ENCODE measurements at regions not wholly inside any gene's neighbourhood (a gene's known extent, or its start where the extent isn't known, plus 50 kb on each side); places are given as distances from the start of the nearest gene placed in this dataset.

DNA sequence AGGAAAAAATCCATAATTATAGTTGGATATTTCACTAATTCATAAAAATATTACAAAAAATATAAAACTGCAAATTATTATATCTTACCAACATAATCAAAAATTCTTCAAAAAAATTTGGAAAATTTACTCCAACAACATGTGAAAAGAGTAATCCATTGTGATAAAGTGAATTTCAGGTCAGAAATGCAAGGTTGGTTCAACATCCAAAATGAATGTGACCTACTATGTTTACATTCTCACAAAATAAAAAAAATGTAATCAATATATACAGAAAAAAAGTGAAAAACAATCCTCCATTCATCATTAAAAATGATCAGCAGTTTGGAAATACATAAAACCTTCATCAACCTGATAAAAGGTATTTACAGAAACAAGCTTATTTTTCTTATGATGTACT is 1252.2 kb downstream of the JRKL start:
- Histone ChIP-seq H4K20me1 (ENCODE audit: insufficient read depth, low read length) (no peaks in the 10 kb centered on the region), H2AK9ac (replicated peaks; ENCODE audit: low read depth, low read length, poor library complexity) (no peak overlapping the region), H2BK20ac (ENCODE audit: low read depth, low read length) (no peak overlapping the region), H3K4me2 (ENCODE audit: low read depth, low read length) (no peak overlapping the region), H3K79me1 (ENCODE audit: low read depth in 1 of 2, low read length in 2 of 2) (no peaks in the 10 kb centered on the region), H3K36me3 (ENCODE audit: control insufficient read depth, insufficient read depth, low read length) (no peaks in the 10 kb centered on the region), H2BK120ac (ENCODE audit: low read depth, low read length) (no peak overlapping the region), H3K9me3 (ENCODE audit: control insufficient read depth, insufficient read depth, low read length) (peaks cover 1% of the 10 kb centered on the region; the same call in 1 of the 2 replicates), H3K18ac (ENCODE audit: low read depth, low read length) (no peak overlapping the region), H2BK15ac (ENCODE audit: low read depth, low read length) (no peak overlapping the region), H4K5ac (ENCODE audit: low read depth, low read length) (no peak overlapping the region), H4K8ac (ENCODE audit: low read depth in 2 of 2, low read length in 2 of 2) (no peak overlapping the region), H3K56ac (ENCODE audit: extremely low read depth, insufficient read depth, low read length) (no peak overlapping the region), H3K9ac (ENCODE audit: low read depth, low read length) (no peak overlapping the region), H4K91ac (ENCODE audit: insufficient read depth, low read depth, low read length) (no peak overlapping the region), H2BK5ac (ENCODE audit: low read depth, low read length, poor library complexity, severe bottlenecking) (no peak overlapping the region), H3K4ac (ENCODE audit: low read depth, low read length) (no peak overlapping the region), H3K27ac (ENCODE audit: insufficient read depth, low read length) (no peak overlapping the region), H3K4me1 (ENCODE audit: control insufficient read depth, insufficient read depth, low read length) (no peaks in the 10 kb centered on the region), H3K14ac (replicated peaks; ENCODE audit: low read depth, low read length) (no peak overlapping the region), H3K27me3 (ENCODE audit: control insufficient read depth, insufficient read depth, low read length) (no peaks in the 10 kb centered on the region), H3K9me1 (ENCODE audit: insufficient read depth, low read length) (no peaks in the 10 kb centered on the region), H2AK5ac (ENCODE audit: low read depth, low read length) (no peak overlapping the region), H2AFZ (replicated peaks; ENCODE audit: low read length, poor library complexity) (no peak overlapping the region), H3K23ac (ENCODE audit: low read depth, low read length) (no peak overlapping the region), H3K4me3 (ENCODE audit: insufficient read depth, low read depth, low read length) (no peak overlapping the region)
- in situ Hi-C loops (cut with MboI; ENCODE audit: low sequenced_read_pairs), result no loop called here
- intact Hi-C loops (cut with micrococcal nuclease), result no loop called here
- ChIA-PET POLR2A (ENCODE audit: unreplicated experiment) (no interaction called here), CTCF (no interaction called here)
- BruUV-seq (replicated peaks), result no TSS peak
- TF ChIP-seq RCOR1 (IDR thresholded peaks at IDR 0.05; ENCODE audit: insufficient replicate concordance, low read length), result no peak
- no peak for TF ChIP-seq MAFK (IDR thresholded peaks at IDR 0.05; ENCODE audit: low read depth, low read length)
- TF ChIP-seq, protein P1, sequence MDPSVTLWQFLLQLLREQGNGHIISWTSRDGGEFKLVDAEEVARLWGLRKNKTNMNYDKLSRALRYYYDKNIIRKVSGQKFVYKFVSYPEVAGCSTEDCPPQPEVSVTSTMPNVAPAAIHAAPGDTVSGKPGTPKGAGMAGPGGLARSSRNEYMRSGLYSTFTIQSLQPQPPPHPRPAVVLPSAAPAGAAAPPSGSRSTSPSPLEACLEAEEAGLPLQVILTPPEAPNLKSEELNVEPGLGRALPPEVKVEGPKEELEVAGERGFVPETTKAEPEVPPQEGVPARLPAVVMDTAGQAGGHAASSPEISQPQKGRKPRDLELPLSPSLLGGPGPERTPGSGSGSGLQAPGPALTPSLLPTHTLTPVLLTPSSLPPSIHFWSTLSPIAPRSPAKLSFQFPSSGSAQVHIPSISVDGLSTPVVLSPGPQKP (IDR thresholded peaks at IDR 0.05; ENCODE audit: borderline replicate concordance, low read depth, low read length), result no peak
- no peak for TF ChIP-seq RFX5 (IDR thresholded peaks at IDR 0.05; ENCODE audit: low read depth, low read length)
- TF ChIP-seq MAZ (IDR thresholded peaks at IDR 0.05; ENCODE audit: borderline replicate concordance, low read depth, low read length), result no peak
- no peak for TF ChIP-seq SMC3 (IDR thresholded peaks at IDR 0.05; ENCODE audit: low read depth, low read length)
- no peak for TF ChIP-seq BHLHE40 (IDR thresholded peaks at IDR 0.05; ENCODE audit: low read depth, low read length)
- TF ChIP-seq POLR2A (IDR thresholded peaks at IDR 0.05; ENCODE audit: low read depth, low read length), result no peak
- TF ChIP-seq FOS (IDR thresholded peaks at IDR 0.05; ENCODE audit: low read depth, low read length), result no peak
- TF ChIP-seq, protein P2, sequence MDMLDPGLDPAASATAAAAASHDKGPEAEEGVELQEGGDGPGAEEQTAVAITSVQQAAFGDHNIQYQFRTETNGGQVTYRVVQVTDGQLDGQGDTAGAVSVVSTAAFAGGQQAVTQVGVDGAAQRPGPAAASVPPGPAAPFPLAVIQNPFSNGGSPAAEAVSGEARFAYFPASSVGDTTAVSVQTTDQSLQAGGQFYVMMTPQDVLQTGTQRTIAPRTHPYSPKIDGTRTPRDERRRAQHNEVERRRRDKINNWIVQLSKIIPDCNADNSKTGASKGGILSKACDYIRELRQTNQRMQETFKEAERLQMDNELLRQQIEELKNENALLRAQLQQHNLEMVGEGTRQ (IDR thresholded peaks at IDR 0.05; ENCODE audit: low read depth, low read length), result no peak
- TF ChIP-seq RAD21 (IDR thresholded peaks at IDR 0.05; ENCODE audit: low read length), result no peak
- TF ChIP-seq MXI1 (IDR thresholded peaks at IDR 0.05; ENCODE audit: borderline replicate concordance, low read depth, low read length), result no peak
- no peak for TF ChIP-seq CHD1 (IDR thresholded peaks at IDR 0.05; ENCODE audit: low read depth, low read length)
- DNase-seq (no peak), ATAC-seq (ENCODE audit: low read depth) (no peak)
- dilution Hi-C loops (cut with HindIII; ENCODE audit: low sequenced_read_pairs, unreplicated experiment), result no loop called here

Data from IMR-90 (cell line).